PFSK-1 (cell line): ENCODE measurements at regions not wholly inside any gene's neighbourhood (a gene's known extent, or its start where the extent isn't known, plus 50 kb on each side); places are given as distances from the start of the nearest gene placed in this dataset.

Experiments
- FOXP2 ChIP-seq: optimal IDR thresholded peaks from 2 replicates; pipeline ENCODE3; 2011; ENCODE audit warnings: borderline replicate concordance, control low read depth, inconsistent platforms; ENCODE audit not compliant: insufficient read depth; ENCODE audit errors: extremely low read length, extremely low read depth
- POLR2AphosphoS5 ChIP-seq: IDR thresholded peaks from 2 replicates; pipeline ENCODE4 v1.6.1; 2012; ENCODE audit warnings: low read depth, mild to moderate bottlenecking, control low read depth, low read length, moderate library complexity
- SIN3A ChIP-seq: IDR thresholded peaks from 2 replicates; pipeline ENCODE4 v1.6.1; 2012; ENCODE audit warnings: mild to moderate bottlenecking, low read length, moderate library complexity, borderline replicate concordance; ENCODE audit not compliant: insufficient read depth
- TAF1 ChIP-seq: IDR thresholded peaks from 2 replicates; pipeline ENCODE4 v1.6.1; 2012; ENCODE audit warnings: low read length, control low read depth, borderline replicate concordance; ENCODE audit not compliant: insufficient read depth
- TF ChIP-seq, protein P1 (sequence below), 2 experiments: IDR thresholded peaks; 2 replicates each; pipeline versions ENCODE4 v1.6.1 to v1.8.0; 2011 to 2012; ENCODE audit warnings: low read depth in 2 of 2, low read length in 2 of 2, control low read depth in 1 of 2, inconsistent platforms in 1 of 2, mild to moderate bottlenecking in 1 of 2, moderate library complexity in 1 of 2; ENCODE audit not compliant: insufficient read depth in 1 of 2

DNA sequence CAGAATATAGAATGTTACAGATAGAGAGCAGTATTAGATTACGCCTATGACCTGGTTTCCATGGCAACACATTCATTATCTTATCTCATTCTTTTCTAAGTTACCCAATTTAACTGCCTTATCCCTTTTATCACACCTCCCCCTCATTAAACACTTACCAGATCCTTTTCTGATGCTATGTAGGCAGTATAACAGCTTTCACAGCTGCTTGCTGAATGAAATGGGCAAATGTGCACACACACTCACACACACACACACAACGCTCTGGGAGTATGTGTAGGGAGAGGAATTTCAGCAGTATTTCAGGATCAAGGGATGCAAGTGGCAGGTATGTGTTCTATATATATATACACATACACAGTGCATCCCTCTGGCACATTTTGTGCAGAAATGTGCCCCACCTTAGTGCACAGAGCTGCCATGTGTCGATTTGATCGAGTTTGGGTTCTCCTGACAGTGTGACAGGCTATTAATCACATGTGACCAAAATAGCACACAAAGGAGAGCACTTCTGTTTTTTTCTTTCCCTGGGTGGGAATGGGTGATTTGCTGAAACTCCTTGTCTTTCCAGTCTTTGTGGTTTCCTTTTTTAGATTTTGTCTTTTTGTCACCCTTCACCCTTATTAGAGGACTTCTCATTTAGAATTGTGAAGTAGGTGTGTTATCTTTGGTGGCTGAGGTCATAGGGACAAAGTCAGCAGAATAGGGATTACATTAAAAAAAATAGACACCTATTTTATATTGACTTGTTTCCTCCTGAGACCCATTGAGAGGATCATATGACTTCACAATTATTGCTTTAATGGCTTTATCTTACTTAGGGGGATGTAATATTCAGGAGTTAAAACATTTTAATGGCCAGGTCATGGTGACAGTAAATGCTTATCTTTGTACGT lies 553.7 kb downstream of the PDCD6IP start:
- TF ChIP-seq TAF1: no peak
- TF ChIP-seq, protein P1, sequence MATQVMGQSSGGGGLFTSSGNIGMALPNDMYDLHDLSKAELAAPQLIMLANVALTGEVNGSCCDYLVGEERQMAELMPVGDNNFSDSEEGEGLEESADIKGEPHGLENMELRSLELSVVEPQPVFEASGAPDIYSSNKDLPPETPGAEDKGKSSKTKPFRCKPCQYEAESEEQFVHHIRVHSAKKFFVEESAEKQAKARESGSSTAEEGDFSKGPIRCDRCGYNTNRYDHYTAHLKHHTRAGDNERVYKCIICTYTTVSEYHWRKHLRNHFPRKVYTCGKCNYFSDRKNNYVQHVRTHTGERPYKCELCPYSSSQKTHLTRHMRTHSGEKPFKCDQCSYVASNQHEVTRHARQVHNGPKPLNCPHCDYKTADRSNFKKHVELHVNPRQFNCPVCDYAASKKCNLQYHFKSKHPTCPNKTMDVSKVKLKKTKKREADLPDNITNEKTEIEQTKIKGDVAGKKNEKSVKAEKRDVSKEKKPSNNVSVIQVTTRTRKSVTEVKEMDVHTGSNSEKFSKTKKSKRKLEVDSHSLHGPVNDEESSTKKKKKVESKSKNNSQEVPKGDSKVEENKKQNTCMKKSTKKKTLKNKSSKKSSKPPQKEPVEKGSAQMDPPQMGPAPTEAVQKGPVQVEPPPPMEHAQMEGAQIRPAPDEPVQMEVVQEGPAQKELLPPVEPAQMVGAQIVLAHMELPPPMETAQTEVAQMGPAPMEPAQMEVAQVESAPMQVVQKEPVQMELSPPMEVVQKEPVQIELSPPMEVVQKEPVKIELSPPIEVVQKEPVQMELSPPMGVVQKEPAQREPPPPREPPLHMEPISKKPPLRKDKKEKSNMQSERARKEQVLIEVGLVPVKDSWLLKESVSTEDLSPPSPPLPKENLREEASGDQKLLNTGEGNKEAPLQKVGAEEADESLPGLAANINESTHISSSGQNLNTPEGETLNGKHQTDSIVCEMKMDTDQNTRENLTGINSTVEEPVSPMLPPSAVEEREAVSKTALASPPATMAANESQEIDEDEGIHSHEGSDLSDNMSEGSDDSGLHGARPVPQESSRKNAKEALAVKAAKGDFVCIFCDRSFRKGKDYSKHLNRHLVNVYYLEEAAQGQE (IDR thresholded peaks at IDR 0.05; ENCODE audit: insufficient read depth in 1 of 2, low read depth in 2 of 2, low read length in 2 of 2): no peak
- TF ChIP-seq SIN3A: no peak
- TF ChIP-seq POLR2AphosphoS5: no peak
- TF ChIP-seq FOXP2: no peak

GRCh38 chr3:34352778-34353331 lies 554.4 kb downstream of the PDCD6IP start:
- no peak for TF ChIP-seq POLR2AphosphoS5
- TF ChIP-seq TAF1: no peak
- TF ChIP-seq, protein P1 (IDR thresholded peaks at IDR 0.05; ENCODE audit: insufficient read depth in 1 of 2, low read depth in 2 of 2, low read length in 2 of 2): no peak
- no peak for TF ChIP-seq FOXP2
- no peak for TF ChIP-seq SIN3A

GRCh38 chr3:34357461-34357860 lies 559.0 kb downstream of the PDCD6IP start:
- TF ChIP-seq, protein P1 (IDR thresholded peaks at IDR 0.05; ENCODE audit: insufficient read depth in 1 of 2, low read depth in 2 of 2, low read length in 2 of 2): no peak
- no peak for TF ChIP-seq SIN3A
- TF ChIP-seq FOXP2: no peak
- TF ChIP-seq POLR2AphosphoS5: no peak
- no peak for TF ChIP-seq TAF1

DNA sequence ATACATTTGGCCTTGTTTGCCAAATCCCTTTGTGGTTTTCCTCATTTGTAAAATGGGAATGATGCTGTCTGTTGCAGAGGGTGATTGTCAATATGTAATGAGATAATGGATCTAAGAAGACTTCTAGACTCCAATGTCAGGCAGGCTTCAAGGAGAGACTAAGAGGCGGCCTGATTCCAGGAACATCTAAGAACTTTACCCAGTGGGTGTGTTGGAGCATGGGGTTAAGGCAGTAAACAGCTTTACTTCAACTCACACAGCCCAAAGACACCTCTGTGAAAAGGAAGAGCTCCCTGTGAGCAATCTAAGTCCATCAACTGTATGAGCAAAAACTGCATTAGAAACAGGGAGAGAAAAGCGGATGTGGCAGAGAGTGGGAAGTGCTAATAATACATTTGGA lies 560.6 kb downstream of the PDCD6IP start:
- TF ChIP-seq, protein P1 (IDR thresholded peaks at IDR 0.05; ENCODE audit: insufficient read depth in 1 of 2, low read depth in 2 of 2, low read length in 2 of 2): no peak
- TF ChIP-seq TAF1: no peak
- TF ChIP-seq POLR2AphosphoS5: no peak
